Endometrium (tissue), 2 donors: ENCODE measurements at regions not wholly inside any gene's neighbourhood (a gene's known extent, or its start where the extent isn't known, plus 50 kb on each side); places are given as distances from the start of the nearest gene placed in this dataset.
"Not testable (repeated sequence)": the region's sequence is repeated elsewhere in the genome, so short reads cannot be mapped to it uniquely, and the experiment has no call there.

Experiments
- FAIRE-seq: peaks from 2 replicates; lab custom pipeline; 2012; peaks lifted over from hg19 to GRCh38; lab: Jason Lieb, UNC
- donor health status: control.
- donor health status: control.

DNA sequence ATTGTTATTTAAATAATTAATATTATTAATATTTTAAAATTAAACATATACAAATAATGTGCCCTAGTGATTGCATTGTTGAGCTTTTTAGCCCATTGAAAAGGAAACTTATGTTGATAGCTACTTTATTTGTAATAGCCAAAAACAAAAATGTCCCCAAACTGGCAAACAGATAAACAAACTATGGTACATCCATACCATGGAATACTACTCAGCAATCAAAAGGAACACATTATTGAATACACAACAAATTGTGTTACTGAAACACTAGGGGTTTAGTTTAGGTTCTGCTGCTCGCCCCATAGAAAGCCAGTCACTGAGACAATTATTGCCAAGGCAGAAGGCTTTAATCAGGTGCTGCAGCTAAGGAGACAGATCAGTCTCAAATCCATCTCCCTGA lies 239.7 kb upstream of the KITLG start:
- FAIRE-seq = no peak

DNA sequence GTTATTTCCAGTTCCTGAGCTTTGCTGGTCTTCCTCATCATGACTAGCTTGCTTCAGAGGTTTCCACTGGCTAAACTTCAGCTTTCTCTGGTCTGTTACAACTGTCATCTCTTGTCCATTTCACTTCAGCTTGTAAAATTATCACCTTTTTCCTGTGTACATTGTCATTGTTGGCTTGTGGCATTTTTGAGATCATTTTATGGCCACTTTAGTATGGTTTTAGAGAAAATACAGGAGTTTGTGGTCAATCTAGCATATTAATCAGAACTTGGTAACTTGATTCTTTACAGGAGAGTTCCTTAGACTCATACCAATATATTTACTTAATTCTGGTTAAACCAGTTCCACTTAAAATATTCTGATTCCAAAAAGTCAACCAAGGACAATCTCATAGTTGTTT lies 235.9 kb upstream of the KITLG start:
- no peak for FAIRE-seq

DNA sequence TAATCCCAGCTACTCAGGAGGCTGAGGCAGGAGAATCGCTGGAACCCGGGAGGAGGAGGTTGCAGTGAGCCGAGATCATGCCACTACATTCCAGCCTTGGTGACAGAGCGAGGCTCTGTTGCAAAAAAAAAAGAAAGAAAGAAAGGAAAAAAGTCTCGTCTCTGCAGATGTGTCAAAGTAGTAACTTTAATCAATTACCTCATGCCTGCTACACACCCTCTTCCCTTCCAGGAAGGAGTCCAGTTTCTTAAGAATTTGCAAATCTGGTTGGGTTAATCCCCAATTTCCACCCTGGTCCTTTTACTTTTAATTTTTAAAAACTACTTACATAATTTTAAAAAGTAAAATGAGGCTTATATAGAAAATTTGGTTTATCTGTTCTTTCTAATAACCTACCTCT lies 234.5 kb upstream of the KITLG start:
- FAIRE-seq = no peak

DNA sequence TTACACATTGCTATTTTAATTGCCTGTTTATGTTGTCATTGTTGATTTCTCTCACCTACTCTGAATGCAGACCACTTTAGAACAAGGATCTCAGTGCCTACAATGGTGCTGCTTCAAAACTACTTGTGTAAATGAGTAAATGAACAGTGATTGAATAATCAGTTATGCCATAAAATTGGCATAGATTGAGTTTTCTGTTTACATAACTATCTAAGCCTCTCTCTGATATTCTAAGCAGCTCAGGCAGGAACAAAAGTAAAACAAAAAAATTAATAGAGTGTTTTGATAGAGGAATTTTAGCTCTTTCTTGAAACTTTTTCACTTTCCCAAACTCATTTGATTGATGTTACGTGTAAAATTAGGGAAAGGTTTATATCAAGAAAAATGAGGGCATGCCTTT lies 232.3 kb upstream of the KITLG start:
- no peak for FAIRE-seq

DNA sequence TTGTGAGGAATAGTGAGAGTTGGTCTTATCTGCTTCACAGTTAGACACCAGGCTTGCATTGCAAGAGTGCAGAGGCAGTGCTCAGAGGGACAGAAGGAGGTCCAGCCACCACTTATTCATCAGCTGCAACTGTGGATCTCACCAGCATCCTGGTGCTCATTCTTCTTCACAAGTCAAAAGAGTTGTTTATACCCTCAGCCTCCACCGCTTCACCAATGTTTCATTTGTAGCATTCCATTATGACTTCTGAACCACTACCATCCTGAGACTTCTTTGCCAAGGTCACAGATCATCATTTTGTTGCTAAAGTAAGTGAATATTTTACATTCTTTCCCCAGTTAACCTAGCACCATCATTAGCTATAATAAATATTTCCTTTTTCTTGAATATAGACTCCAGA lies 230.5 kb upstream of the KITLG start:
- FAIRE-seq = no peak

DNA sequence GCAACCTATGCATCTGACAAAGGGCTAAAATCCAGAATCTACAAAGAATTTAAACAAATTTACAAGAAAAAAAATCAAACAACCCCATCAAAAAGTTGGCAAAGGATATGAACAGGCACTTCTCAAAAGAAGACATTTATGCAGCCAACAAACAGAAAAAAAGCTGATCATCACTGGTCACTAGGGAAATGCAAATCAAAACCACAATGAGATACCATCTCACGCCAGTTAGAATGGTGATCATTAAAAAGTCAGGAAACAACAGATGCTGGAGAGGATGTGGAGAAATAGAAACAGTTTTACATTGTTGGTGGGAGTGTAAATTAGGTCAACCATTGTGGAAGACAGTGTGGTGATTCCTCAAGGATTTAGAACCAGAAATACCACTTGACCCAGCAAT lies 229.6 kb upstream of the KITLG start:
- not testable (repeated sequence) for FAIRE-seq

DNA sequence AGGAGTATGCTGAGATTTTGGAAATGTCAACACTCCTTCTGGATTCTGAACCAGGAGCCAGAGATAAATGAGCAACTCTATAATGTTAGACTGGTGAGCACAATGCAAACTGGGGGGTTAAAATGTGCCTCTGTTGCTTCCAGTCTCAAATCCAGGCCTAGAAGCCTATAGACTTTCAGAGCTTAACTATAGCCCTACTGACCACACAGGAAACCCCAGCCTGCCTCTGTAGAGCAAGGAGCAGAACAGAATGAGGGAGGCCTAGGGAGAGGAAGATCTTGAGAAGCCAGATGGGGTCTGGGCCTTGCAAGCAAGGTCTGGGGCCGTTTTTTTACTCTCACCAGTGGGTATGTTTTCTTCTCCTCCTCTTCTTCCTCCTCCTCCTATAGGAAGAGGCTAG lies 225.4 kb upstream of the KITLG start:
- no peak for FAIRE-seq

DNA sequence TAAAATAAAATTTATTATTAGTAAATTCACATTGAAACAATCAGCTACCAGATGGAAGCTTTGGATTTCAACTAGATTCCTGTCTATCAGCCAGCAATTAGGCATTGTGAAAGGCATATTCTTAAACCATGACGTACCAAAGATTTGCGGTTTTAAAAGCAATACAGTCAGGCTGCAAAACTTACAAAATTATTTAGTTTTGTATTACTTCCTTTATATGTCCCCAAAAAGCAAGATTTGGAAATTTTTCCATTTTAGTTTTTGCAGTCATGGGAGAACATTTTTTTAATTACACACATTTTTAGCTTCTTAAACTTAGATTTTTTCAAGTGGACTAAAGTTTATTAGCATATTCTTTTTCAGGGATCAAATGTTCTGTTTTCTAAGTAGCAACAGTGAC lies 225.0 kb upstream of the KITLG start:
- no peak for FAIRE-seq

DNA sequence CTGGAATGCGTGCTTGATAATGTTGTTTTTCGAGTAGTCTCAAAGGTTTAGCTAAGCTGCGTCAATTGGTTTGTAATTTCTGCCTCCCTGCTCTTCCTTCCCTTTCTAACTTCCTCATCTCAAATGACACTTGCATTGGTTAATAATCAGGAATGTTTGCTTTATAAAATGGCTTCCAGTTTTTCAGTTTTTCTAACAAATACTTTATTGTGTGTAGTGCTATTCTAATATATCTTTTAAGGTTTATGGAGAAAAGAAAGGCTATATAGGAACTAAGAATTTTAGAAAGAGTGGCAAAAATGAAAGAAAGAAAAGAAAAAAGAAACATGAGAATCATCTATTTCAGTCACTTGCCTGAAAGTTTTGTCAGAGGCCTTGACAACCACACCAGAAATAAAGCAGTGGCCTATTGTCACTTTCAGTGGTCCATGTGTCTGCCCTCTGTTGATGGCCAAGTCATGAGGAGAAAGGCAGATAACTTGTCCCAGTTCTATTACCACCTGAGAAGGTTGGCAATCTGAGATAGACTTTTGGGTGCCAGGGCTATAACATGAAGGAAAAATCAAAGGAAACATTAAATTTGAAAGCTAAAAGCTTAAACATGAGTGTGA lies 221.9 kb upstream of the KITLG start:
- FAIRE-seq = no peak

DNA sequence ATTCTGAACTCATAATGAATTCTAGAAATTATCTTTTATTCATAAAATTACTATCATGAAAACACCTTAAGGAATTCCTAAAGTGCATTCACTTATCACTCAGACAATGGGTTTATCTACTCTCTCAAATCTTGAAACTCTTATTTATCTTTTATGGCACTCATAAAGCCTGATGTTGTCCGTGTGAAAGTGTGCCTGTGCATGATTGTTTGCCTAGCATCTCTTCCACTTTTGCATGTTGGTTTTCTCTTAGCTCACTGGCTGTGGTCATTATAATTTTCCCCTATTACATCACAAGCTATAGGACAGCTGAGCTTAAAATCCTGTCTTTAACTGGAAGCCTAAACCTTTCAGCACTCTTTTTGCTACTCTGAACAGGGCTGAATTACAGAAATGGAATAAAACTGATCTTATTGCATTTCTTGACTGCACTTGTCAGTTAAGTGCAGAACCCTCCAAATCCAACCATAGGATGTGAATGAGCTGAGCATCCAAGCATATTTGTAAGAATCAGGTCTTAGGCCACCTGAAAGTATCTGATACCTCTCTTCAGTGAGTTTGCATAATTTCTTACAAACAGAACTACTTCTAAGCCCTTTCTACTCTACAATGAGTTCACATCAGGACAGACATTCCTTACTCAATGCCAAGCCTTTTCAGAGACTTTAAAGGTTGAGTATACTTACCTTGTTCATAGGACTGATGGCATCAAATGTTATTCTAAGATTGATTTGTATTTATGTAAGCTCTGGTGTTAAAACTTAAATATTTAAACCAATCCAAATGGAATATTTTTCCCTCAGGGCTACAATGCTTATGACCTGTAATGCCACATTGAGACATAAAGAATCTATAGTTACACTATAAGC lies 221.2 kb upstream of the KITLG start:
- no peak for FAIRE-seq

DNA sequence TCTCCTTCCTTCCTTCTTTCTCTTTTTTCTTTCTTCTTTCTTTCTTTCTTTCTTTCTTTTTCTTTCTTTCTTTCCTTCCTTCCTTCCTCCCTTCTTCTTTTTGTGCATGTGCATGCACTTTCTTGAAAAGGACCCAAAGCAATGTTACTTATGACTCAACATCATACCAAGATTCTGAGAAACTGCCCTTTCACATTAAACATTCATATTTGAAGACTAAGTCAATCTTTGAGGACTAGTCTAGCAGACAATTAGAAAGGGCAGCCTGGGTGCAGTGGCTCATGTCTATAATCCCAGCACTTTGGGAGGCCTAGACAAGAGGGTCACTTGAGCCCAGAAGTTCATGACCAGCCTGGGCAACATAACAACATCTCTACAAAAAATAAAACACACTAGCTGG lies 212.8 kb upstream of the KITLG start:
- no peak for FAIRE-seq

DNA sequence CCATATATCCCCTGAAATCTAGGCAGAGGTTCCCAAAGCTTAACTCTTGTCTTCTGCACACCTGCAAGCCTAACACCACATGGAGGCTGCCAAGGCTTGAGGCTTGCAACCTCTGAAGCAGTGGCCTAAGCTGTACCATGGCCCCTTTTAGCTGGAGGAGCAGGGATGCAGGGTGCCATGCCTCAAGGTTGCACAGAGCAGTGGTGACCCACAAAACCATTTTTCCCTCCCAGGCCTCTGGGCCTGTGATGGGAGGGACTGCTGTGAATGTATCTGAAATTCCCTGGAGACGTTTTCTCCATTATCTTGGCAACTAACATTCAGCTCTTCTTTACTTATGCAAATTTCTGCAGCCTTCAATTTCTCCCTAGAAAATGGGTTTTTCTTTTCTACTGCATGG lies 210.0 kb upstream of the KITLG start:
- no peak for FAIRE-seq

DNA sequence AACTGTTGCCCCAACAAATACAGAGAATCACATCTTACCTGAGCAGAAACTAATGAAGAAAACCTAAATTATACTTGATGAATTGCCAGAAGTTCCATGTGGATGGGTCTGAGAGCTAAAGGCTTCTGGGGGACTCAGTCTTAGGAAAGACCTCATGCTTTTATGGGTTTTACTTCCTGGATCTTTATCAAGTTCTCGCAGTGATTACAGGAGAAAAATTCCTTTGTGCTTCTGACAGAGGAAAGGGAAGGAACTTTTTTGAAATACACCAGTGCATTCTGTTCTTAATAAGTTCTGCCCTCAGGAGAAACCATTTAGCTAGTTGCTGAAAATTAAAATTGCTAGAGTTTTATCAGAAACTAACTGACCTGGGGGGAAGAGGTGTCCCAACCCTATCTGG lies 203.9 kb upstream of the KITLG start:
- FAIRE-seq = no peak

DNA sequence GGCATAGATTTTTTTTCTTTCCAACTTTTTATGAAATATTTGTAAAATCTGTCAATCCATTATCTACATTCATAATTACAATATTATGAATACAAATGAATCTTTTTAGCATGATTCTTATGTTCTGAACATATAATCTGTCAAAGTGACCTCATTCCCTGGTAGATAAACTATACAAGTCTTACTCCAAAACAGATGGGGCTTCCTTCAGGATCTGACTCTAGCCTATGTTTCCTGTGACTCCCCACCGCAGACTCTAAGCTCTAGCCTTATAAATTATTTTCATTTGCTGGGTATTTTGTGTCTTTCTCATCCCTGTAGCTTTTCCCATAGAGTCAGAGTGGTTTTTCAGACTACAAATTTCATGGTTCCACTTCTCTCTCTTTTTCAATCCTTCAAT lies 202.1 kb upstream of the KITLG start:
- no peak for FAIRE-seq

DNA sequence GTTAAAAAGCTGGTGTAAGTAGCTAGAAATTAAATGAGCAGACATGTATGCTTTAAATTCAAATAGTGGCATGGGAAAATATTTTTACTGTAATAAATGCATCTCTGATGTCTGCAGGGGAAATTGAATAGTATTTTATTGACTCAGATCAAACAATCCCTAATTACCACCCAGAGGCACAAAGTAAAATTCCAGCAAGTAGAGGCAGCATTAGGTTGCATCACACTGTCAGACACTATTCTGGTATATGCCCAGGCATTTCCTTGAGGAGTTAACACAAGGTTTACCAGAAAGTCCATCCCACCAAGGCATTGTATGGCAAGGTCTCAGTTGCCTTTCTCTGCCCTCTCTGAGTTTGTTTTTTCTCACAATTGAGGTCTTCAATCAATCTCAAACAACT lies 201.6 kb upstream of the KITLG start:
- no peak for FAIRE-seq

DNA sequence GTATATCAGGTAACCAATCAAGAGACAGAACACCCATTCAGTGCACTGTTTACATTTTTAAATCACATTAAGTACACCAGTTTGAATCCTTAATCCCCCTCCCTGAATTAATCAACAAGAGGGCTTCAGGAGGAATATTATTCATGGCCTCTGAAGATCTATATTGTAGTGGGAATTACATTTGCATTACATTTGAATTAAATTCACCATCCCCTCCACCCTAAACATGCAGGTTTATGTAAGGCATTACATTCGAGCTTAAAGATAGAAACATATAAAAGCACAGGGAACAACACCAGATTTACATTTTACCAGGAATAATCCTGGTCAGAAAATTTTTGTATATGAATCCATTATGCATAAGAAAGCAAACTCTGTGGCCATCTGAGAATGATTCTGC lies 197.8 kb upstream of the KITLG start:
- FAIRE-seq = no peak

DNA sequence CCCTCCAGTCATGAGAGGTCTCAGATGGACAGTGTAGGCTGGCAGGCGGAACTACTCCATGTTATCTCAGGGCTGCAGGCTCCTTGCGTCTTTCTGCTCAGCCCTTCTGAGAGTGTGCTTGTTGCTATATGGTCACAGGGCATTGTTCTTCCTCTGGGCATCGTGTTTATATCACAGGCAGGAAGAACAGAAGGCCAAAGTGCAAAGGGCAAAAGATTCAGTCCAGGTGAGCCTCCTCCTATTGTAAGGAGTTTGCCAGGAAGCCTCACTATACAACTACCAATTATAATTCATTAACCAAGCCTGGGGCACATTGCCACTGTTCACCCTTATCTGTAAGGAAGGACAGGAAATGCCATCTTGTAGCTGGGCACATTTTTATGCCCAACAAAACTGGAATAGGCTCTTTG lies 195.5 kb upstream of the KITLG start:
- no peak for FAIRE-seq

DNA sequence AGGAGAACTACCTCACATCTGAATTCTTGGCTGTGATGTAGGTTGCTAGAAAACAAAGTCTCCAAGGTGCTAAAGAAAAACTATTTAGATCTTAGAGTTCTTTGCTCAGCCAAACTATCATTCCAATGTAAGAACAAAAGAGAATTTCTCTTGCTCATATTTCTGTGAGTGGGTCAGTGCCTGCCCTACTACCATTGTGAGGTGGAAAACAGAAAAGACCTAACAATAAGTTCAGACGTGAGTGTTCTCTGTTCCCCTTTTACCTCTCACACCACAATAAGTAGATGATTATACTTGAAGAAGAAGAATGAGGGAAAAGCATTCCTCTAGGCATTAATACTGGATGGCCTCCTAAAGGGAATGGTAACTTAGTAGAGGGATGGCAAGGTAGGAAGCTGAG lies 187.4 kb upstream of the KITLG start:
- no peak for FAIRE-seq

DNA sequence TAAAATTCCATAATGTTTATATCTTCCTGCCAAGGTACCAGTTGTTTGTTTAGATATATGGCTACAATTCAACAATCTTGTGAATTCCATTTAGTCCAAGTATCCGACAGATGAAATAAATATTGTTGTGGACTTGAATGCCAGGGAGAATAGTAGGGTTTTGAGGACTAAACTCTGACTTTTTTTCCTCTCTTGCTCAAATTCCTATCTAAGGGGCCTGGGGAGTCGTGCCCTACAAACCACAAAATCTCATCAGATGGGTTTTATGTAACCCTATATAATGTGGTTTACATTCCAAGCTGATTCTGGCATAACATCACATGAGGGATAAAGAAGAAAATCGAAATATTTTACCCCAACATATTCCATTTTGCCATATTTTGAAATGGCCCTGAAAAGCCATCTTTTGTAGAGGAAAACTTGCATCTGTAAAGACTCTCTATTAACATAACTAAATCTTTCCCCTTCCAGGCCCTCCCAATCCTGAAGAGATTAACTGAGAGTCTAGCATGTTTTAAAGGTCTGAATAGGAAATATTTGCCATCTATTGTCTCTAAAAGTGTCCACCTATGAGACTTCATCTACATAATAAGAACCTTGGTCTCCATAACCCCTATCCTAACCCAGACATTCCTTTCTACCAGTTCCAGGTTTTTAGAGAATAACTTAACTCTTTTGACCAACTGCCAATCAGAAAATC lies 184.7 kb upstream of the KITLG start:
- no peak for FAIRE-seq

DNA sequence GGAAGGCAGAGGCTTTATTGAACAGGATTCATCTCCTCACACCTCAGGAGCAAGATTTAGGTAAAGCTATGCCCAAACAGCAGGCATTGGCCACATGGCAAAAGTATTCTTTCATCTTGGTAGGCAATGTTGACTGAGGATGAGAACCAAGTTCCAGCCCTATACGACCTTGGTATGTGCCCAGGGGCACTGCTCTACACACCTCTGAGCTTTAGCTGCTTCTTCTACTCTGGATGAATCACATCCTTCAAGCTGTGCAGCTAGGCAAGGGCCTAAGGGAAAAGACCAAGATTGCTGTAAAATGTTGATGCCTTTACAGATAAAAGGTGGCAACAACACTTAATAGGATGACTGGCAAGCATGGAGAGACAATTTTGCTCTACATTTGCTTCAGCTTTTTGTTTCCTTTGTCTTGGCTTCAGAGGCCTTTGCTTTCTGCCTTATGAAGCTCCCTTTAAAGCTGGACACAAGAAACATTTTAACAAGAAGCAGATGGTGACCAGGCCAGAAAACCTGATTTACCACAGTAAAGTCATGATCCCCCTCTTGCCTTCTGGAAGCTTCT lies 183.3 kb upstream of the KITLG start:
- FAIRE-seq = no peak

DNA sequence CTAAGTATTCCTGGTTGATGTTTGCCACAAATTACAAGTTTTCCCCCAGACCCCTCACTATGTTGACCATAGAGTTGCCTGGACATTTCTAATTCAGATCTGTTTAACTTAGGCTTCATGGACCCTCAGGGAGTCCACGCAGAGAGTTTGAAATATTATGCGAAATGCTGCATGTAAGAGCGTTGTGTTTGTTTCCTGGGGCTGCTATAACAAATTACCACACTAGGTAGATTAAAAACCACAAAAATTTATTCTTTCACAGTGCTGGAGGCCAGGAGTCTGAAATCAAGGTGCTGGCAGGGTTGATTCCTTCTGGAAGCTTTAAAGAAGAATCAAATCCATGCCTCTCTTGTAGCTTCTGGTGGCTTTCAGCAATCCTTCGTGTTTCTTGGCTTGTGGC lies 177.9 kb upstream of the KITLG start:
- FAIRE-seq = no peak

DNA sequence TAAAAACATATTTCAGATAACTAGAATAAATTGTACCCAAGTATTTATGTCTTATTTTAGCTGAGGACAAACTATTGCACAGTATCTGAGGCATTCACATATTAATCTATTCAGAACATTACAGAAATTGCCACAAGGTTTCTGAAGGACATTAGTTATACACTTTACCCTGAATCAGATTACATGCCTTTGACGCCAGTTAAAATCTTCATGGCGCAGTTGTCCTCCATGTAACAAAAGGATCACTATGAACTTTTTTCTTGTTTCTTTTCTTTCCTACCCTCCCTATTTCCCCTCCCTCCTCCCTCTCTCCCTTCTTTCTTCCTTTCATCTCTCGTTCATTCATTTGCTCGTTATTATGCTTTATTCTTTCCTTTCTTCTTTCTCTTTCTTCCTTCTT lies 176.6 kb upstream of the KITLG start:
- no peak for FAIRE-seq

DNA sequence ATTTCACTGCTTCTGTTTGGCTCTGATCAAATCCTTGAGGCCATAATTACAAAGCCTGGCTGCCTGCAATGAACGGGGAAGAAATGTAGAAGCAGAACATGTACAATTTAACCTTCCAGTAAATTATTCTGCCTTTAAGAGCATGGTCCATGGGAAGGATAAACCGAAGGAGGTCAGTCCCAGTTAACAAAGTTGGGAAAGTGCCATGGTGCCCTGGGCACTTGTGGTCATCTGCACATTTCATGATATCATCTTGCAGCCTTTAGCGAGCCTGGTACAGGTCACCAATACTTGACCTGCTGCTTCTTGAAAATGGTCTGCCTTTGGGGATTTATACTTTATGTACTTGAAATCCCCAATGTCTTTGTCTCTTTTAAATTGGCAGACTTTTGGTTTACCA lies 175.9 kb upstream of the KITLG start:
- no peak for FAIRE-seq
